SK-N-MC (cell line): ENCODE measurements at regions not wholly inside any gene's neighbourhood (a gene's known extent, or its start where the extent isn't known, plus 50 kb on each side); places are given as distances from the start of the nearest gene placed in this dataset.

ENCODE experiments used
- EZH2 ChIP-seq: fragments of 200-600 bp; sonication (generic); IDR thresholded peaks from one replicate; pipeline ENCODE4 v1.6.1; 2017; ENCODE audit warnings: antibody characterized with exemption
- POLR2AphosphoS5 ChIP-seq: IDR thresholded peaks from 2 replicates; pipeline ENCODE4 v1.6.1; 2012; ENCODE audit warnings: mild to moderate bottlenecking, low read depth, low read length, borderline replicate concordance

DNA sequence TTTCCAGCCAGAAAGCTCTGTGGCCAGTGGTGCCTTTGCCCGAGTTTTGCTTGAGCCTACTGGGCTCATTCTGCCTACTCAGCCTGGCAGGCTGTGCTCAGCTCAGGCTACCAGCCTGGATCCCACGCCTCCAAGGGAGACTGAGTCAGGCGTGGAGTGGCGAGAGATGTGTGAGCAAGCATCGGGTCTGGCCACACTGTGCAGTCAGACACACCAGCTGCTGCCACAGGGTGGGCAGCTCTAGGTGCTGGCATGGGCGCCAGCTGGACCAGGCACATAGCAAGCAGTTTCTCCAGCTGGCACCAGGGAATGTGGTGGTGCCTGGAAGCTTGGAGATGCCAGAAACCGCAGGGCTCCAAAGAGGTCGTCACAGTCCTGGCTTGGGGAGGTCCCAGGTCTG lies 498.5 kb upstream of the CNTN4 start:
- no peak for TF ChIP-seq POLR2AphosphoS5
- no peak for TF ChIP-seq EZH2
